ENCODE measurements at regions not wholly inside any gene's neighbourhood (a gene's known extent, or its start where the extent isn't known, plus 50 kb on each side); places are given as distances from the start of the nearest gene placed in this dataset.

DNA sequence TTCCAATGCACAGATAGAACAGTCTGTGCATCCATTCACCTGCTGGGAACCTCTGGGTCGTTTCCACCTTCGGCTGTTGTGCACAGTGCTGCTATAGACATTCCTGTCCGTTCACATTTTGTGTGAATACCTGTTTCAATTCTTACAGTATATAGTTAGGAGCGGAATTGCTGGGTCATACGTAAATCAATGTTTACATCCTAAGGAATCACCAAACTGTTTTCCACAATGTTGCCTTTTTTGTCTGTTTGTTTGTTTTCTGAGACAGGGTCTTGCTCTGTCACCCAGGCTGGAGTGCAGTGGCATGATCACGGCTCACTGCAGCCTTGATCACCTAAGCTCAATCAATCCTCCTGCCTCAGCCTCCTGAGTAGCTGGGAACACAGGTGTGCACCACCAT, 158.3 kb downstream of the CRYBB2 start:
- Histone ChIP-seq H3K4me3 (replicated peaks in 1 of 3; ENCODE audit: insufficient read depth in 1 of 3, low read depth in 1 of 3, low read length in 3 of 3) (no peak overlapping the region), H3K4me1 (ENCODE audit: control insufficient read depth, extremely low read depth, insufficient read depth, low read length) (no peaks in the 10 kb centered on the region), H3K9me1 (replicated peaks; ENCODE audit: control insufficient read depth, extremely low read depth, insufficient read depth, low read length) (no peaks in the 10 kb centered on the region), H3K9ac (replicated peaks; ENCODE audit: extremely low read depth, insufficient read depth, low read length) (no peak overlapping the region), H3K79me2 (ENCODE audit: control insufficient read depth, insufficient read depth, low read length) (no peaks in the 10 kb centered on the region), H3K27me3 (ENCODE audit: control insufficient read depth in 2 of 2, insufficient read depth in 2 of 2, low read length in 2 of 2) (no peaks in the 10 kb centered on the region), H2AFZ (ENCODE audit: low read depth, low read length) (no peak overlapping the region), H3K36me3 (ENCODE audit: control insufficient read depth in 2 of 2, extremely low read depth in 1 of 2, insufficient read depth in 2 of 2, low read length in 2 of 2) (no peaks in the 10 kb centered on the region), H3K9me3 (replicated peaks; ENCODE audit: control insufficient read depth, insufficient read depth, low read length) (no peaks in the 10 kb centered on the region), H3K27ac (ENCODE audit: insufficient read depth, low read depth, low read length) (no peak overlapping the region), H4K20me1 (replicated peaks; ENCODE audit: control insufficient read depth, extremely low read depth, insufficient read depth, low read length) (no peaks in the 10 kb centered on the region), H3K4me2 (ENCODE audit: insufficient read depth, low read length) (no peak overlapping the region)
- TF ChIP-seq MYC (IDR thresholded peaks at IDR 0.05; ENCODE audit: low read depth, low read length): no peak
- TF ChIP-seq POLR2A (IDR thresholded peaks at IDR 0.05; ENCODE audit: low read depth, low read length): no peak
- FAIRE-seq (no peak), DNase-seq (ENCODE audit: low read depth, low spot score) (no peak)
- dilution Hi-C loops (cut with MboI; ENCODE audit: extremely low pct_ligation_motif_present, low sequenced_read_pairs) (no loop called here), intact Hi-C loops (cut with micrococcal nuclease) (no loop called here)
- POLR2A ChIA-PET: no interaction called here
- no TSS peak for BruUV-seq (replicated peaks)
- CTCF ChIA-PET: no interaction called here

DNA sequence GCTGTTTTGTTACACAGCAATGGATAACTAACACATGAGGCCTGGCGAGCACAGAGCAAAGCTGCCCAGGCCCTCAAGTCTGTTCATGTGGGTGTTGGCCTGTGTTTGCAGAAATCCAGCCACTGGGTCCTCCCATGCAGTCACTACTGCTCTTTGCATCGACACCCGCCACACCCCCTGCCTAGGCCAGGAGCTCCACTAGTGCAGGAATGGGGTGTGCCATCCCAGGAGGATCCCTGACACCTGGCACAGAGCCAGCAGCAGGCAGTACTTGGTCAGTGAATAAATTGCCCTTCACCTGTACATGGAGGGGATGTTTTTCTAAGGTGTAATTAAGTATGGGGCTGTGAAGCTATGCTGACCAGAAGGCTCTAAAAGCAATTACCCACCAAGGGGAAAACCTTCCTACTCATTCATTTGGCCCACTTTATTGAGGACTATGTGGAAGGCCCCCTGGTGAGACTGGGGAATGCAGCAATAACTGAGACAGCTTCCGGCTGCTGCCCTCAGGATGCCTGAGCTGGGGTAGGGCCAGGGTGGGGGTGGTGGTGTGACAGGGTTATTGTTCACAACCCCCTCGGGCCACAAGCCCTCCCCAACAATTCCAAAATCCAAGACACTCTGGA, 160.8 kb downstream of the CRYBB2 start:
- DNase-seq (ENCODE audit: low read depth, low spot score): no peak
- Histone ChIP-seq H3K4me2 (ENCODE audit: insufficient read depth, low read length) (no peak overlapping the region), H2AFZ (ENCODE audit: low read depth, low read length) (no peak overlapping the region), H3K9me3 (replicated peaks; ENCODE audit: control insufficient read depth, insufficient read depth, low read length) (no peaks in the 10 kb centered on the region), H3K9me1 (replicated peaks; ENCODE audit: control insufficient read depth, extremely low read depth, insufficient read depth, low read length) (no peaks in the 10 kb centered on the region), H3K4me3 (replicated peaks in 1 of 3; ENCODE audit: insufficient read depth in 1 of 3, low read depth in 1 of 3, low read length in 3 of 3) (no peak overlapping the region), H3K4me1 (ENCODE audit: control insufficient read depth, extremely low read depth, insufficient read depth, low read length) (no peaks in the 10 kb centered on the region), H3K9ac (replicated peaks; ENCODE audit: extremely low read depth, insufficient read depth, low read length) (no peak overlapping the region), H3K27ac (ENCODE audit: insufficient read depth, low read depth, low read length) (no peak overlapping the region), H3K27me3 (ENCODE audit: control insufficient read depth in 2 of 2, insufficient read depth in 2 of 2, low read length in 2 of 2) (no peaks in the 10 kb centered on the region), H4K20me1 (replicated peaks; ENCODE audit: control insufficient read depth, extremely low read depth, insufficient read depth, low read length) (no peaks in the 10 kb centered on the region), H3K79me2 (ENCODE audit: control insufficient read depth, insufficient read depth, low read length) (peaks cover 1% of the 10 kb centered on the region), H3K36me3 (ENCODE audit: control insufficient read depth in 2 of 2, extremely low read depth in 1 of 2, insufficient read depth in 2 of 2, low read length in 2 of 2) (no peaks in the 10 kb centered on the region)
- TF ChIP-seq JUN (IDR thresholded peaks at IDR 0.05; ENCODE audit: borderline replicate concordance, insufficient read depth, insufficient read length, low read depth) (no peak), POLR2AphosphoS5 (IDR thresholded peaks at IDR 0.05; ENCODE audit: insufficient read depth, low read depth, low read length) (no peak), FOS (IDR thresholded peaks at IDR 0.05; ENCODE audit: borderline replicate concordance, insufficient read depth, low read length) (no peak), GATA2 (IDR thresholded peaks at IDR 0.05; ENCODE audit: insufficient read depth, insufficient read length, low read depth, low read length) (no peak), MYC (IDR thresholded peaks at IDR 0.05; ENCODE audit: low read depth, low read length) (no peak), POLR2A (IDR thresholded peaks at IDR 0.05; ENCODE audit: low read depth, low read length) (no peak)
- TF ChIP-seq, protein P1, sequence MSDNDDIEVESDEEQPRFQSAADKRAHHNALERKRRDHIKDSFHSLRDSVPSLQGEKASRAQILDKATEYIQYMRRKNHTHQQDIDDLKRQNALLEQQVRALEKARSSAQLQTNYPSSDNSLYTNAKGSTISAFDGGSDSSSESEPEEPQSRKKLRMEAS (IDR thresholded peaks at IDR 0.05; ENCODE audit: insufficient read depth, insufficient read length): no peak
- no peak for FAIRE-seq
- CTCF ChIA-PET: interaction anchor here (1.2 to 2.3 kb wide), 2 partner anchors 17 to 39 kb away, joined by 3 to 6 read pairs; no protein-coding TSS in a partner anchor
- intact Hi-C loops (cut with micrococcal nuclease): no loop called here
- dilution Hi-C loops (cut with MboI; ENCODE audit: extremely low pct_ligation_motif_present, low sequenced_read_pairs): no loop called here
- BruUV-seq (replicated peaks): no TSS peak
- POLR2A ChIA-PET: no interaction called here
